UCSD-AML1 (cell line): ENCODE measurements at regions not wholly inside any gene's neighbourhood (a gene's known extent, or its start where the extent isn't known, plus 50 kb on each side); places are given as distances from the start of the nearest gene placed in this dataset.

Source experiments
- DNase-seq: peaks from one replicate; lab custom pipeline; 2025; ENCODE audit not compliant: unreplicated experiment; lab: John Stamatoyannopoulos, UW

DNA sequence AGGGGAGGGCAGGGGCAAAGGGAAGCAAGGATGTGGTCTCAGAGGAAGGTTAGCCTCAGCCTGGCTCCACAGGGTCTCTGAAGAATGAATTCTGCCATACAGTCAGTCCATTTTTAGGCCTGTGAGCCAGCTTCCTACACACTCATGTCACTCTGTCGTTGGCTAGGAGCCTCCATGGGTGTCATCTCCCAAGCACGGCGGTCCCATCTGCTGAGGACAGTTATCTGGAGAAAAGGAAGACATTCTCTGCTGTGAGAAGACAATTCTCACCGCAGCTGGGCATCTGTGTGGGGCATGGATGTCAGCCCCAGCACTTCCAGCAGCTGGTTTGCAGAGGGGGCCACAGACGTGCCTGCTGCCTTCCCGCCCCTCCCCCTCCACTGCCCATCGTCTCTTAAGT lies 167.6 kb downstream of the LINC00237 start:
- no peak for DNase-seq

DNA sequence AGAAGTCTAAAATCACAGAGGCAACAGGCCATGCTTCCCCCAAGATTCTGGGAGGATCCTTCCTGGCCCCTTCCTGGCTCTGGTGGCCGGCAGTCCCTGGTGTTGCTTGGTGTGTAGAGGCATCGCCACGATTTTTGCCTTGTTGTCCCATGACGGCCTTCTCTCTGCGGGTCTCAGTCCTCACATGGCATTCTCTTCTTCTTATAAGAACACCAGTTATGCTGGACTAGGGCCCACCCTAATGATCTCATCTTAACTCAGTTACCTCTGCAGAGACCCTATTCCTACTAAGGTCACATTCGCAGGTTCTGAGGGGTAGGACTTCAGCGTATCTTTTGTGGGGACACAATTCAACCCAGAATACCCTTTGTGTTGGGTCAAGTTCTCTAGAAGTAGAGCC lies 168.0 kb downstream of the LINC00237 start:
- DNase-seq, result no peak

DNA sequence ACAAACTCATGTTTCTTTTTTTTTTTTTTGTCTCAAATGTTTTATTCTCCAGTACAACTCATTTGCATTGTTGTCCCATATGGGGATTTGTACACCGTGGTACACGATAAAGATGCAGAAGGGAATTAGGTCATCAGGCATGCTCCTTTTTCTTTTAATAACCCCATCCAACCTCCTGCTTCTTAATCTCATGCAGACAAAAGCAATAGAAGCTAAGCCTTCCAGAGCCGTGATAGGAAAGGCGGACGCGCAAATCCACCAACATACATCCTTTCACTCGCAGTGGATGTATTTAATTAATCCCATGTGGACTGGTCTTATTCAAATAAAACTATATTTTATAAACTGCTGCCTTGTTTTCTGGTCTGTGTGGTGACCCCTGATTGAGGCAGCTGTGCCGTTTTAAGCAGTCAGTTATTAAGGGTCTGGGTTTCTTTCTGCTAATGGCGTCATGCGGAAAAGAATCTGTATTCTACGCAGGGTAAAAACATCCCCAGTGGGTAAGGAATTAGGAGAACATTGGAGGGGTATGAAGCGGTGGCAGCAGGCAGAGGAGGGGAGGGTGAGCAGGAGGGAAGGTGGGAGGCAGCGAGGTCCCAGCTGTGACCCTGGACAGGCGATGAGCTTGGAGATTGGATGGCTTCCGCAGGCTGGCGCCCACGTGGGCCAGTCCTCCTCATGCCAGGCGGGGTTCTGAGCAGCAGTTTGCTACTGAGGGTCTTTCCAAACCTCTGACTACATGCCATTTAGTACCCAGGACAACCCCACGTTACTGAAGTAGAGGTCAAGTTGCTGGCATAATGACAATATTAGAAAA lies 172.8 kb downstream of the LINC00237 start:
- DNase-seq, result no peak

DNA sequence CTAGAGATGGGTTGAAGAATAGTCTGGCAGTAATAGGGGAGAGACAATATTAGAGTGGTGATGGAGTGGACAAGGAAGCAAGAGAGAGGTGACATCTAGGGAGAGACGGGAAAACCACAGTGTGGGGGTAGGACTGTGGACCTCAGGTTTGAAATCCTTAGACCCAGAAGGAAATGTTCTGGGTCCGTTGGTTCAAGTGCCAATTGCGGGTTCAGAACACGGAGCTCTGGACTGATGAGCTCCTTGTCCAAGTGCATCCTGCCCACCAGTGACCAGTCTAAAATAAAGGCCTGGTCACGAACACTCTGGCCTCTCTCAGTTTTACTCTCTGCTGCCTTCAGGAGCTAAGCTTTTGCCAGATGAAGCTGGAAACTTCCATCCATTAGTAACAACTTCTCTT lies 174.0 kb downstream of the LINC00237 start:
- no peak for DNase-seq

DNA sequence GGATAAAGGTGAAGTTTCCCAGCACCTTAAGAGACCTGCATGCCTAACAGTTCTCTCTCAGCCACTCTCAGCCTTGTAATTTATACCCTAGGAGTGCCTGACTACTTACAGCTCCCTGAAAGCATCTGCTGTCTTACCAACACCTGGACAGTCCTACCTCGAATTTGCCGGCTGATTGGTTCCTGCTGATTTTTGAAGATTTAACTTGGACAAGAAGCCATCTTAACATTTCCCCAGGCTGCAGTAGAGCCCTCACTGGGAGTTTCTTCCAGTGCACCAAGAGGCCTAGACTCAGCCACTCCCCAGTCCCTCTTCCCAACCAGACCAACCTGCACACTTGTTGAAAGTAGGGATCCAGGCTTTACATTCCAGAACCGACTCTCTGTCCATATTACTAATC lies 174.5 kb downstream of the LINC00237 start:
- DNase-seq, result no peak

DNA sequence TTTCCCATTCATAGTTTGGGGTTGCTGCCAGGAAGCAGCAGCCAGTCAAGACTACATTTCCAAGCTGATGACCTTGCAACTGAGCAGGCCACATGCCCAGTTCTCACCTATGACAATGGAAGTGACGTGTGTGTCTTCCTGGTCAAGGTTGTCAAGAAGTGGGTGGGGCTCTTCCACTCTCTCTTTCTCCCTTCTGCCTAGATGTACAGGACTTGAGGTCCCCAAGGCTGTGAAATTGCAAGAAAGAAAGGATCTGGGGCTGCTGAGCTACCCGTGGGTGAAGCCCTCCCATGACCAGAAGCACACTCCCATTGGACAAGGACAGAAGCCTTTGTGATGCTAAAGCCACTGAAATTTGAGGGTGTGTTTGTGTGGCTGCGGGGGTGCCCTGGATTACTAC lies 175.1 kb downstream of the LINC00237 start:
- DNase-seq, result no peak

DNA sequence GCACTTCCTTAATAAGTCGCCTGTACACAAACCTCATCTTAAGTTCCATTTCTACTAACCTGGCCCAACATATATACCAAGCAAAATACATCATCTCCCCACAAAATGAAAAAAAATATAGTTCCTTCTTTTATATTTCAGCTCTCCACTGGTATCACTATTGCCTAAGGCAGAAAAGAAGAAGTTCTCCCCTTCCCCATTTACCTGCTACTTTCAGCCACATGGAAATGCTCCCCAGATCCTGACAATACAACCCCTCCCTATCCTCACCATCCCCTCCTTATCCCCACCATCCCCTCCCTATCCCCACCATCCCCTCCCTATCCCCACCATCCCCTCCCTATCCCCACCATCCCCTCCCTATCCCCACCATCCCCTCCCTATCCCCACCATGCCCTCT lies 175.7 kb downstream of the LINC00237 start:
- no peak for DNase-seq

DNA sequence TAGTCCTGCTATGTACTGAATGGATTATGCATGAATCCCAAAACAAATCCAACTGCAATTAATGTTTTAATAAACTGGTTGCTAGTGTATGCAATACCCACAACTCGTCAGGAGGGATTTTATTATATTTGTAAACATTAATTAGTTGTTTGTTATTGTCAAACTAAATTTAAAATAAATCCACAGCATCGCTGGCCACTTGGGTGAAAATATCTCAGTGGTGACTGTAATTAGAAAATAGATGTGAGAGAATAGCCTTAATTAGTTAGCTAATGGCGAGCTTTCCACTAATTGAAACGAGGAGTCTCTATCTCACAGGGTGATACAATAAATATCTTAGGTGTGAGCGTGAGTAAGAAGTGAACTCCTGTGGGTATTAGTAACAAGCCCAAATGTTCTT lies 176.8 kb downstream of the LINC00237 start:
- no peak for DNase-seq

DNA sequence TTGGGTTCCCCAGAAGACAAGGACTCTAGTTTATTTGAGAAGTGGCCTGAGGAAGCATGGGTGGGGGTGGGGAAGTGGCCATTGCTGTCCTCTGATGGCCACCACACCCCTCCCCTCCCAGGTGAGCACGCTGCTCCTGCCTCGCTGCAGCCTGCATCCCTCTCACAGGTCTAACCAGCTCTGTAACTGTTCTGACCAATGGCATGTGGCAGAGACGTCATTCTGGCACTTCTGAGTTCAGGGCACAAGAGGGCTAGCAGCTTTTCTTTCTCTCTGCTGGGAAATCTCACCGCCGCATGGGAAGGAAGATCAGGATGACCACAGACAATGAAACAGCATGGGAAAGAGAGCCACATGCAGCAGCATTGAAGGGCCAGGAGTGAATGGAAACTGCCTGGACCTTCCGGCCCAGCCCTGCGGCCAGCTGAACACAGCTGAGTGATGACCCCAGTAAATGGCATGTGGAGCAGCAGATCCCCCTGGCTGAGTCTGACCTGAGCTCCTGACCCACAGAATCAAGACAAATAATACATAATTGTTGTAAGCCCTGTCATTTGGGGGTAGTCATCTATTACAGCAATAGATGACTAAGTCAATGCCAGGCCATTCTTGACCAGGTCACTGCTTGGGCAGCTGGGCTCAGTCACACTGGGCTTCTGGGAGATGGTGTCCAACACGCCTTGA lies 179.8 kb downstream of the LINC00237 start:
- DNase-seq, result no peak

DNA sequence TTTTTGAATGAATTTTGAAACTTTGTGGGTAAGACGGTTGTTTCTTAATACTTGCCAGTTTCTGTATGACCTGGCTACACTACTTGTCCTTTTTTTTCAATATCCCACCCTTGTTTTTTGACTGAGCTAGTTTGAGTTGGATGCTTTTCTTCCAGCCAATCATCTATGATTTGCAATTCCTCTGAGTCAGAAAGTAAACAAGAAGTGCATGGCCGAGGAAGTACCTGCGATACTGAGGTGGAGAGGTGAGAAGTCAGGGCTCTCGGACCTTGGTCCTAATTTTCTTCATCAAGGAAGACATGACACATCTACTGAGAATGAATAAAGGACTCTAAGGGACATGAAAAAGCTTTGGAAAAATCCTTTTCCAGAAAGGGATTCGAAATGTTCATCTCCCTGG lies 185.7 kb downstream of the LINC00237 start:
- no peak for DNase-seq

DNA sequence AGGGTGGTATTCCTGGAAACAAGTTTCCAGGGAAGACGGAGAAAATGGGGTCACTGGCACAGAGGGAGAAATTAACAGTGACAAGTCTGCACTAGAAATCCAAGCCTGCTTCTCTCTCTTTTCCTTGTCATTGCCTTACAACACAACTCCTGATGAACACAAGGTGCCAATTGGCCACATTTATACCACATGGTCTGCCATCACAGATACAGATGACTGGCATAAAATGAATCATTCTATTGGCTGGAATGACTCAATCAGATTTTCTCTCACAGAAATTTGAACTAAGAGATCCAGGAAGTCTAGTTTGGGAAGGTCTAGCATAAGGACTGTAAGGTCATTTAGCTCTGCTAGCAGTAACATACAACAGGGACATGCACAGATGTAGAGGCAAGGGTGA lies 190.3 kb downstream of the LINC00237 start:
- no peak for DNase-seq

DNA sequence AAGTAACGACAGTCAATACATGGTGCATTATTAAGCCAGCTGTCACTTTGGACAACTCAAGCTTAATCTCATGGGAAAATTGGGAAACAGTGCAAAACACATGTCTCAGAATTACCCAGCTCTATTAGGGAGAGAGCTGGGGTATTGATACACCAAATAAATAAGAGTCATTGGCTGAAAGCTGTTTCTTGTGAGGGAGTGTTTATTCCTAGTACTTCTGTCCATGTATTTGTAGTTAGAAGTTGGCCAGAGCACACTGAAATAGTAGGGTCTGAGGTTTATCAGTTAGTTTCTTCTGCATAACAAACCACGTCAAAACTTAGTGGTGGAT lies 192.0 kb upstream of the RALGAPA2 start:
- no peak for DNase-seq

DNA sequence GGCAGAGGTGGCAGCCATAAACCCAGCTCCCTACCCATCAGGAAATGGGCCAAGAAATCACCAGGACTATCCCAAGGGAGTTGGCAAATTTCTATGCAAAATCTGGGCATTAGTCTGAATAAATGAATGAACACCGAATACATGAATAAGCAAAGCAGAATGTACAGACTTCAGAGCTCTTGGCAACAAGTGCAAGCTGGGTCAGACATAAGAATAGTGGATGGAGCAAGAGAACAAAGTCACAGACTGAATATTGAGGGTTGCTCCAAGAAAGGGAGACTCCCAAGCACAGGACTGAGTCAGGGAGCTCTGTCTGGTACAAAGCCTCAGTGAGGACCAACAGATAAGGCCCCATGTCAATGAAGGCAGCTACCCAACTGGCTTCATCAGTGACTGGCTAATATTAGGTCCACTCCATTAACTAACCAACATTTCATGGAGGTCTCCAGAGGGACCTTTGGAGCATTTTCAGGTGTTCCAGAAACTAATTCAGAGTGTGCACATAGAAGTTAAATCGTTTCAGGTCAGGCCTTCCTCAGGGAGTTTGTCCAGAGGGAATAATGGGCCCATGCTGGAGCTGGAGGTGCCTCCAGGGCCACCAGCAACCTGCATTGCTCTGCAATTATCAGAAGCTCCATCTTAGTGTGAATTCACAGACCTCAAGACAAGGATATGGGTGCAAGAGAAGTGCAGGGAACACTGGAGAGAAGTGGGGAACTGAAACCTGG lies 191.5 kb upstream of the RALGAPA2 start:
- no peak for DNase-seq

DNA sequence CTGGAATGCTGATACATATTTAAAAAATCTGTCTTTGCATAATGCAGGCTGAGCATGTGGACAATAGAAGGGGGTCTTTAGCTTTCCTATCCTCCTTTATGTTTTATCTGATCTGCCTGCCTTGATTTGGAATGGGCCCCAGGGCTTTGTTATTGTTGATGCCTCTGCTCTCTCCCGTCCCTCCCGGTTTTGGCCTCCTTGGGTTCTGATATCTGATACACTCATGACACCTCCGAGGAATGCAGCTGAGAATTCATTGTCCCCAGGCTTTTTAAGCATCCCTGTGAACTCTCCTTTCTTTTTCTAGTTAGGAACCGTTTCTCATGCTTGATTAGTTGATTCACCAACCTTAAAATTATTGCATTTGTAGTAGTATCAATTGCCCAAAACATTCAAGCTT lies 185.5 kb upstream of the RALGAPA2 start:
- DNase-seq, result no peak

DNA sequence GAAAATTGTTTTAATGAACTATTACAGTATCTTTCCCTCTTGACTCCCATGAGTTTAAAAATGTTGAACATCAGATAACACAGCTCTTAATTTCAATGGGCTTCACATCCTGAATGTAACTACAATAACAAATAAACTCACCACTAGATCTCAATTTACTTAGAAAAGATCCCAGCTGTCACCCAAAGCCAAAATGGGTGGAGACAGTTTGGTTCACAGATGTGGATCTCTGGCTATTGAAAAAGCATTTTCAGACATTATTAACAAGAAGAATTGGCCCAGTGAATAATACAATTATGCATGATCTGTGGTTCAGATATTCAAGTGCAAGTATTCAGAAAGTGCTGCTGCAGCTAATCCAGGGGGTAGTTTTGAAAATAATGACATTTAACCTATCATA lies 184.7 kb upstream of the RALGAPA2 start:
- no peak for DNase-seq

DNA sequence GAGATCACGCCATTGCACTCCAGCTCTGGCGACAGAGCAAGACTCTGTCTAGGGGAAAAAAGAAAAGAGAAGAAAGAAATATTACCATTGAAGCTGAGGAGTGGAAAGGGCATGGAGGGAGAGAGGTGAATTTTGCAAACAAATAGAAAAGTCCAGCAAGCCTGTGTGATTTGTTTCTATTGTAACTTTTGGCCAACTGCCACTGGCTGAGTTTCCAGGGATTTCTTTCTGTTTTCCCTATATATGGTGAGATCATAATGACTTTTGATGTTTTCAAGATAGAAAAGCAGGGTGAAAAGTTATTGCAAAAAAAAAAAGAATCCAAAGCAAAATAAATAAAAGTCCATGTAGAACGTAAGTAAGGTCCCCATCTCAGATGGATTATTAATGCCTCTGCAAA lies 184.2 kb upstream of the RALGAPA2 start:
- no peak for DNase-seq

DNA sequence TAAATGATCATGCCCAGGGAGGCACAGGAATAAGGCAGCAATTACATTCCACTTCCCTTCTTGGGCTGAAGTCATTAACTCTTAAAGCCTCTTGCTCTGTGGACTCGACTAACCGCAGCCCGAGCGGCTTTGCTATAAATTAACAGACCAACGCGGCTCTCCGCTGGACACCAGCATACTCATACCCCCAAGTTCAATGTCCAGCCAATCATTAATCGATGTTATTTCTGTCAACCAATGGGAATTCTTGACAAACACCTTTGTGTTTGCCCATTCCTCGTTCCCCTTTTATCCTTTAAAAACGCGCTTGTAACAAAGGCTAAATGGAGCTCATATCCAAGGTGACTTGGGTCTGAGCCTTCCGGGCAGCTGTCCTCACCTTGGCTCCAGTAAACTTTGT lies 183.1 kb upstream of the RALGAPA2 start:
- no peak for DNase-seq

DNA sequence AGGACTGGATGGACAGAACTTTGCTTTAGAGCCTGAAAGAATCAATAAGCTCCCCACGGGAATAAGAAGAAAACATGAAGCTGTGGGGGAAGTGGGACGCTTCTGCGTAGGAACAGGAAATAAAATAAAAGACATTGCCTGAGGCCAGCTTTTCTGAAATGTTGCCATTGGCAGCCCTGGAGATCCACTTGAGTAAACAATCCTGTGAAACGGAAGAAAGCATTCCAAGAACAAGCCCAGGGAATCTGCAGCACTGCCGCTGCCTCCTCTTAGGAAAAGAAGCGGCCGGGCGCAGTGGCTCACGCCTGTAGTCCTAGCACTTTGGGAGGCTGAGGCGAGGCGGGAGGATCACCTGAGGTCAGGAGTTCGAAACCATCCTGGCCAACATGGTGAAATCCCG lies 182.3 kb upstream of the RALGAPA2 start:
- no peak for DNase-seq

DNA sequence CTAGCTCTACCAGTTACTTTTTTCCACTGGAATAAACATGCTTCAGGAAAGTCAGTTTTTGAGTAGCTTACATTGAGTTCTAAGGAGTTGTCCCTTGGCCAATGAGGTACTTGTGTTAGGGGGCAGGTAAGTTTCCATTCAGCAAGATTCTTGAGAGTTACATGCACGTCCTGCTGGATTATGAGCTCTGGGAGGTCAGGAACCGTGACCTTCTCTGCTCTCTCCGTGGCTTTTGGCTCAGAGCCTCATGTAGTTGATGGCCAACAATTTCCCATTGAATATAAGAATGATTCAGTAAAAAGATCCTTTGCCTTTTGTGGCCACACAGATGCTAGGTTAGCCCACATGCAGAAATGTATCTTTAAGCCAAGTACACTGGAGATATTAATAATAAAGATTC lies 181.8 kb upstream of the RALGAPA2 start:
- no peak for DNase-seq

DNA sequence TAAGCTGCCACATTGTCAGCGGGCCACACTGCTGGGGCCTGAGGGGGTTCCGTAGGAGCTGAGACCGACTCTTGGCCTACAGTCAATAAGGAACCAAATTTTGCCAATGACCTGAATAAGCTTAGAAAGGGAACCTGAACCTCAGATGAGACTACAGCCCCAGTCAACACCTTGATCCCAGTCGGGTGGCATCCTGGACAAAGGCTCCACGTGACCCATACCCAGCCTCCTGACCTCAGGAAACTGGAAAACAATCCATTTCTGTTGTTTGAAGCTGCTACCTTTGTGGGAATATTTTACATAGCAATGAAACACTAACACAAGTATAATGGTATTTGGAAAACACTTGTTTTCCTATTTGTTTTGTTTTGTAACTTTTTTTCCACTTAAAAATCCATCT lies 179.9 kb upstream of the RALGAPA2 start:
- no peak for DNase-seq

DNA sequence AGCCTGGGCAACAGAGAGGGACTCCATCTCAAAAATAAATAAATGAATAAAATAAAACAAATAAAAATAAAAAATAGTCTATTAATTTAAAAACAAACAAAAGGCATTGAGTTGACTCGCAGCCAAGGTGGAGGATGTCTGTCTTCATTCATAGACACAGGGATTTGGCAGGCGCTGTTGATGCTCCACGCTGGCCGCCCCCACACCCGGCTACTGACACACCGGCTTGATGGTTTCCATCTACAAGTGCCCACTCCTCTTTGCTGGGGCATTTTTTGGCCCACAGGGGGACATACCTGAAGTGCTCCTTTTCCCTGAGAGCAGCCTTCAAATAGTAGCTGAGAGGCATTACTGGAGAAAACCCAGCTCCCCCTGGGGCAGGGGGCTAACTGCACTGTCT lies 178.3 kb upstream of the RALGAPA2 start:
- DNase-seq, result no peak

DNA sequence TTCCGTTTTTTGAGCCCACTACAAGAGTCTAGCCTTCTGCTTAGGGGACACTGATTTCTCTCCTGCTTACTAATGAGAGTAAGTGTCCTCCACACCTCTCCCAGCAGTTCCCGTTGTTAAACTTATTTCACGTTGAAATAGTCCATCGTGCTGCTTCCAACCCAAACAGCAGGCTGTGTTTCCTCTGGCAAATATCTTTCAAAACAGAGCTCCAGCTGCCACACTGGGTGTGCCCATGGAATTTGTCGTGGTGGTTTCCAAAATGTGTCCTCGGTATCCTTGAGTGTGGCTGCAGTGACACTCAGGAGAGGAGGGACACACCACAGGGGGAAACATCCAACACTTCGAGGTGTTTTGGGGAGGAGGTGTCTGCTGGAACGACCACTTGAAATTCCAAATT lies 176.5 kb upstream of the RALGAPA2 start:
- DNase-seq, result no peak
